ENCODE measurements at regions not wholly inside any gene's neighbourhood (a gene's known extent, or its start where the extent isn't known, plus 50 kb on each side); places are given as distances from the start of the nearest gene placed in this dataset.

DNA sequence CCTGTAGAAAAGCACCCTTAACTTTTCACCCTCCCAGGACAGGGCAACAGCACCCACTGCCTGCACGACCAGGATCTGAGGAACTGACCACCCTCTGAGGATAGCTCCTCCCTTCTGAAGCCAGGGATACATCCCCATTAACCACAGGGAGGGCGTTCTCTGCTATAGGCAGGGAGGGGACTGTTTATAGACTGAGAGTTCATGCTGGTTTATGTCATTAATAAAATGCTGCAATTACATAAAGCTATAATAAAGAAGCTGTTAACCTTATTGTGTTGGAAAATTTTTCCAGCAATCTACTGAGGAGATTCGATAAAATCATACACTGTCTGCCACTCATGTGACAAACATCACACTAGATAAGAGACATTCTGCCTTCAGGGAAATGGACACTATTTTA, 232.4 kb upstream of the SFSWAP start:
- TF ChIP-seq LEF1 (IDR thresholded peaks at IDR 0.05; ENCODE audit: borderline replicate concordance) (no peak), L3MBTL2 (conservative IDR thresholded peaks at IDR 0.05) (no peak), ARNT (IDR thresholded peaks at IDR 0.05) (no peak), SUZ12 (IDR thresholded peaks at IDR 0.05) (no peak), FOXK2 (IDR thresholded peaks at IDR 0.05) (no peak), CTBP1 (IDR thresholded peaks at IDR 0.05; ENCODE audit: borderline replicate concordance) (no peak), FOXM1 (IDR thresholded peaks at IDR 0.05; ENCODE audit: borderline replicate concordance) (no peak), BHLHE40 (IDR thresholded peaks at IDR 0.05; ENCODE audit: borderline replicate concordance) (no peak), SP1 (IDR thresholded peaks at IDR 0.05) (no peak), HDGF (IDR thresholded peaks at IDR 0.05; ENCODE audit: borderline replicate concordance) (no peak), ELF4 (IDR thresholded peaks at IDR 0.05) (no peak), TARDBP (IDR thresholded peaks at IDR 0.05) (no peak), NFRKB (IDR thresholded peaks at IDR 0.05) (no peak), ZNF384 (IDR thresholded peaks at IDR 0.05) (no peak)
